ENCODE measurements at regions not wholly inside any gene's neighbourhood (a gene's known extent, or its start where the extent isn't known, plus 50 kb on each side); places are given as distances from the start of the nearest gene placed in this dataset.

- no peaks in the 10 kb centered on the region for H4K20me1 ChIP-seq (ENCODE audit: low read depth, low read length)
- no peak overlapping the region for H3K9ac ChIP-seq (ENCODE audit: low read length)
- no peaks in the 10 kb centered on the region for H3F3A ChIP-seq (ENCODE audit: insufficient read depth)
- H3K36me3 ChIP-seq (ENCODE audit: low read length): no peaks in the 10 kb centered on the region
- H3K27me3 ChIP-seq (ENCODE audit: low read length): no peaks in the 10 kb centered on the region
- no peak overlapping the region for H3K4me3 ChIP-seq (ENCODE audit: insufficient read depth, low read length, poor library complexity, severe bottlenecking)
- TF ChIP-seq EZH2phosphoT487 (conservative IDR thresholded peaks at IDR 0.05; ENCODE audit: low read length): no peak
- TF ChIP-seq CTCF (IDR thresholded peaks at IDR 0.05; ENCODE audit: insufficient read depth, low read length, poor library complexity, severe bottlenecking): no peak
- no peaks in the 10 kb centered on the region for H3K9me3 ChIP-seq (ENCODE audit: insufficient read depth, low read length)
- H3K4me2 ChIP-seq (ENCODE audit: low read depth, low read length, poor library complexity, severe bottlenecking): no peak overlapping the region
- H3K27ac ChIP-seq (ENCODE audit: low read depth, low read length): no peak overlapping the region
- H3K9me2 ChIP-seq (replicated peaks; ENCODE audit: insufficient read depth, low read length): no peaks in the 10 kb centered on the region
- no peak overlapping the region for H2AFZ ChIP-seq (ENCODE audit: low read depth, low read length, severe bottlenecking)
- H3K79me2 ChIP-seq (ENCODE audit: insufficient read depth, low read length): no peaks in the 10 kb centered on the region
Measured at GRCh38 chr18:37889963-37890362, 324.4 kb upstream of the CELF4 start.

- no peaks in the 10 kb centered on the region for H3K79me2 ChIP-seq (ENCODE audit: insufficient read depth, low read length)
- no peaks in the 10 kb centered on the region for H3K9me3 ChIP-seq (ENCODE audit: insufficient read depth, low read length)
- no peaks in the 10 kb centered on the region for H3K27me3 ChIP-seq (ENCODE audit: low read length)
- TF ChIP-seq CTCF (IDR thresholded peaks at IDR 0.05; ENCODE audit: insufficient read depth, low read length, poor library complexity, severe bottlenecking) (no peak), EZH2phosphoT487 (conservative IDR thresholded peaks at IDR 0.05; ENCODE audit: low read length) (no peak)
- H3K4me3 ChIP-seq (ENCODE audit: insufficient read depth, low read length, poor library complexity, severe bottlenecking): no peak overlapping the region
- H4K20me1 ChIP-seq (ENCODE audit: low read depth, low read length): no peaks in the 10 kb centered on the region
- H3K4me2 ChIP-seq (ENCODE audit: low read depth, low read length, poor library complexity, severe bottlenecking): no peak overlapping the region
- no peak overlapping the region for H3K9ac ChIP-seq (ENCODE audit: low read length)
- no peak overlapping the region for H3K27ac ChIP-seq (ENCODE audit: low read depth, low read length)
- H3K36me3 ChIP-seq (ENCODE audit: low read length): no peaks in the 10 kb centered on the region
- H3F3A ChIP-seq (ENCODE audit: insufficient read depth): no peaks in the 10 kb centered on the region
- no peaks in the 10 kb centered on the region for H3K9me2 ChIP-seq (replicated peaks; ENCODE audit: insufficient read depth, low read length)
- H2AFZ ChIP-seq (ENCODE audit: low read depth, low read length, severe bottlenecking): no peak overlapping the region
Measured at GRCh38 chr18:37874721-37875120, 309.1 kb upstream of the CELF4 start.

GRCh38 chr18:37873416-37873815 lies 307.8 kb upstream of the CELF4 start:
- no peak overlapping the region for H3K4me2 ChIP-seq (ENCODE audit: low read depth, low read length, poor library complexity, severe bottlenecking)
- no peak overlapping the region for H3K27ac ChIP-seq (ENCODE audit: low read depth, low read length)
- H3K9ac ChIP-seq (ENCODE audit: low read length): no peak overlapping the region
- H3K4me3 ChIP-seq (ENCODE audit: insufficient read depth, low read length, poor library complexity, severe bottlenecking): no peak overlapping the region
- H3K9me2 ChIP-seq (replicated peaks; ENCODE audit: insufficient read depth, low read length): no peaks in the 10 kb centered on the region
- H3K9me3 ChIP-seq (ENCODE audit: insufficient read depth, low read length): no peaks in the 10 kb centered on the region
- TF ChIP-seq EZH2phosphoT487 (conservative IDR thresholded peaks at IDR 0.05; ENCODE audit: low read length): no peak
- TF ChIP-seq CTCF (IDR thresholded peaks at IDR 0.05; ENCODE audit: insufficient read depth, low read length, poor library complexity, severe bottlenecking): no peak
- no peaks in the 10 kb centered on the region for H3K36me3 ChIP-seq (ENCODE audit: low read length)
- H2AFZ ChIP-seq (ENCODE audit: low read depth, low read length, severe bottlenecking): no peak overlapping the region
- no peaks in the 10 kb centered on the region for H3K79me2 ChIP-seq (ENCODE audit: insufficient read depth, low read length)
- no peaks in the 10 kb centered on the region for H4K20me1 ChIP-seq (ENCODE audit: low read depth, low read length)
- no peaks in the 10 kb centered on the region for H3F3A ChIP-seq (ENCODE audit: insufficient read depth)
- no peaks in the 10 kb centered on the region for H3K27me3 ChIP-seq (ENCODE audit: low read length)

- Histone ChIP-seq H3K9me2 (replicated peaks; ENCODE audit: insufficient read depth, low read length) (no peaks in the 10 kb centered on the region), H3K9me3 (ENCODE audit: insufficient read depth, low read length) (no peaks in the 10 kb centered on the region), H3K79me2 (ENCODE audit: insufficient read depth, low read length) (no peaks in the 10 kb centered on the region), H3F3A (ENCODE audit: insufficient read depth) (no peaks in the 10 kb centered on the region), H3K4me3 (ENCODE audit: insufficient read depth, low read length, poor library complexity, severe bottlenecking) (no peak overlapping the region), H3K27me3 (ENCODE audit: low read length) (no peaks in the 10 kb centered on the region), H4K20me1 (ENCODE audit: low read depth, low read length) (no peaks in the 10 kb centered on the region), H3K36me3 (ENCODE audit: low read length) (no peaks in the 10 kb centered on the region), H3K27ac (ENCODE audit: low read depth, low read length) (no peak overlapping the region), H2AFZ (ENCODE audit: low read depth, low read length, severe bottlenecking) (no peak overlapping the region), H3K9ac (ENCODE audit: low read length) (no peak overlapping the region), H3K4me2 (ENCODE audit: low read depth, low read length, poor library complexity, severe bottlenecking) (no peak overlapping the region)
- TF ChIP-seq EZH2phosphoT487 (conservative IDR thresholded peaks at IDR 0.05; ENCODE audit: low read length) (no peak), CTCF (IDR thresholded peaks at IDR 0.05; ENCODE audit: insufficient read depth, low read length, poor library complexity, severe bottlenecking) (no peak)
Measured at GRCh38 chr18:37872562-37872961, 307.0 kb upstream of the CELF4 start.

Data from SU-DHL-6 (cell line).